GM19395 (cell line): ENCODE measurements at regions not wholly inside any gene's neighbourhood (a gene's known extent, or its start where the extent isn't known, plus 50 kb on each side); places are given as distances from the start of the nearest gene placed in this dataset.
A peak's percentile ranks its signal among the peaks of the same experiment; 100 is the strongest.
"Not testable (repeated sequence)": the region's sequence is repeated elsewhere in the genome, so short reads cannot be mapped to it uniquely, and the experiment has no call there.

Experiments
- ATAC-seq: cut with Tn5 transposase; IDR thresholded peaks from one replicate; pipeline ENCODE4 v1.9.1; 2021; ENCODE audit warnings: mild to moderate bottlenecking, moderate library complexity; ENCODE audit not compliant: unreplicated experiment

- no peak for ATAC-seq
Observed at GRCh38 chr16:80263181-80263823, 277.5 kb upstream of the DYNLRB2 start.

GRCh38 chr16:80260906-80261311 lies 279.9 kb upstream of the DYNLRB2 start:
- no peak for ATAC-seq

- no peak for ATAC-seq
Observed at GRCh38 chr16:80259290-80259805, 281.4 kb upstream of the DYNLRB2 start.

GRCh38 chr16:80258407-80258806 lies 282.4 kb upstream of the DYNLRB2 start:
- ATAC-seq = no peak

GRCh38 chr16:80254970-80255369 lies 285.8 kb upstream of the DYNLRB2 start:
- ATAC-seq = no peak

GRCh38 chr16:80253741-80254140 lies 287.1 kb upstream of the DYNLRB2 start:
- ATAC-seq = no peak

GRCh38 chr16:80250381-80250780 lies 290.4 kb upstream of the DYNLRB2 start:
- no peak for ATAC-seq

- ATAC-seq = not testable (repeated sequence)
Observed at GRCh38 chr16:80243303-80243702, 297.5 kb upstream of the DYNLRB2 start.

- ATAC-seq = not testable (repeated sequence)
Observed at GRCh38 chr16:80242279-80242678, 298.5 kb upstream of the DYNLRB2 start.

- no peak for ATAC-seq
Observed at GRCh38 chr16:80233097-80233835, 307.5 kb upstream of the DYNLRB2 start.

GRCh38 chr16:80231888-80232287 lies 308.9 kb upstream of the DYNLRB2 start:
- ATAC-seq = peak; percentile 86

GRCh38 chr16:80231121-80231520 lies 309.7 kb upstream of the DYNLRB2 start:
- no peak for ATAC-seq

GRCh38 chr16:80230328-80231120 lies 310.3 kb upstream of the DYNLRB2 start:
- no peak for ATAC-seq

GRCh38 chr16:80226499-80226898 lies 314.3 kb upstream of the DYNLRB2 start:
- ATAC-seq = no peak

- ATAC-seq = no peak
Observed at GRCh38 chr16:80210787-80211186, 330.0 kb upstream of the DYNLRB2 start.

- no peak for ATAC-seq
Observed at GRCh38 chr16:80208743-80209142, 332.1 kb upstream of the DYNLRB2 start.

- no peak for ATAC-seq
Observed at GRCh38 chr16:80208015-80208414, 332.8 kb upstream of the DYNLRB2 start.

- no peak for ATAC-seq
Observed at GRCh38 chr16:80203821-80204220, 337.0 kb upstream of the DYNLRB2 start.

GRCh38 chr16:80202831-80203413 lies 337.9 kb upstream of the DYNLRB2 start:
- ATAC-seq = no peak

GRCh38 chr16:80200079-80200478 lies 340.7 kb upstream of the DYNLRB2 start:
- no peak for ATAC-seq

- ATAC-seq = no peak
Observed at GRCh38 chr16:80199614-80200013, 341.2 kb upstream of the DYNLRB2 start.
